GM18951 (cell line): ENCODE measurements at regions not wholly inside any gene's neighbourhood (a gene's known extent, or its start where the extent isn't known, plus 50 kb on each side); places are given as distances from the start of the nearest gene placed in this dataset.

Experiments
- POLR2A ChIP-seq: IDR thresholded peaks from 4 replicates; pipeline ENCODE4 v1.6.1; 2011; ENCODE audit warnings: mild to moderate bottlenecking; ENCODE audit not compliant: insufficient read length, insufficient read depth; ENCODE audit errors: extremely low read depth
- in situ Hi-C: fragments of 300-500 bp; cut with MboI; formaldehyde crosslinking; loops from one replicate; pipeline ENCODE4 v1.12.0; 2022; ENCODE audit warnings: low sequenced_read_pairs, mixed read lengths, inconsistent platforms; ENCODE audit not compliant: unreplicated experiment

GRCh38 chr19:31424861-31425620, 75.8 kb upstream of the TSHZ3 start:
- no peak for TF ChIP-seq POLR2A
- in situ Hi-C loops, result no loop called here

- in situ Hi-C loops, result no loop called here
- TF ChIP-seq POLR2A, result no peak
These were observed 78.6 kb upstream of the TSHZ3 start for GRCh38 chr19:31427857-31428256.

GRCh38 chr19:31430381-31430780, 81.1 kb upstream of the TSHZ3 start:
- TF ChIP-seq POLR2A, result no peak
- in situ Hi-C loops, result no loop called here

- TF ChIP-seq POLR2A, result no peak
- in situ Hi-C loops, result no loop called here
These were observed 83.1 kb upstream of the TSHZ3 start for GRCh38 chr19:31432201-31432810.

GRCh38 chr19:31436121-31436776, 87.0 kb upstream of the TSHZ3 start:
- in situ Hi-C loops, result no loop called here
- TF ChIP-seq POLR2A, result no peak

GRCh38 chr19:31438401-31439269, 89.4 kb upstream of the TSHZ3 start:
- in situ Hi-C loops, result no loop called here
- TF ChIP-seq POLR2A, result no peak

GRCh38 chr19:31439270-31439573, 90.0 kb upstream of the TSHZ3 start:
- no peak for TF ChIP-seq POLR2A

GRCh38 chr19:31444931-31445330, 95.7 kb upstream of the TSHZ3 start:
- TF ChIP-seq POLR2A, result no peak
- in situ Hi-C loops, result no loop called here

More at GRCh38 chr19:31439270-31439573, 90.0 kb upstream of the TSHZ3 start:
- in situ Hi-C loops, result no loop called here

- in situ Hi-C loops, result no loop called here
These were observed 96.2 kb upstream of the TSHZ3 start for GRCh38 chr19:31445406-31445805.

GRCh38 chr19:31448221-31448657, 99.0 kb upstream of the TSHZ3 start:
- no peak for TF ChIP-seq POLR2A
- in situ Hi-C loops, result no loop called here

More at GRCh38 chr19:31445406-31445805, 96.2 kb upstream of the TSHZ3 start:
- TF ChIP-seq POLR2A, result no peak

- TF ChIP-seq POLR2A, result no peak
These were observed 100.1 kb upstream of the TSHZ3 start for GRCh38 chr19:31449379-31449778.

GRCh38 chr19:31450696-31451095, 101.5 kb upstream of the TSHZ3 start:
- no peak for TF ChIP-seq POLR2A
- in situ Hi-C loops, result no loop called here

More at GRCh38 chr19:31449379-31449778, 100.1 kb upstream of the TSHZ3 start:
- in situ Hi-C loops, result no loop called here
